Stimulated activated CD8-positive, alpha-beta memory T cell treated with anti-CD3 and anti-CD28 coated beads, Interleukin-15, amount 100 ng/mL, for 24 hours (primary cell): ENCODE measurements at regions not wholly inside any gene's neighbourhood (a gene's known extent, or its start where the extent isn't known, plus 50 kb on each side); places are given as distances from the start of the nearest gene placed in this dataset.
"Not testable (repeated sequence)": the region's sequence is repeated elsewhere in the genome, so short reads cannot be mapped to it uniquely, and the experiment has no call there.

Experiments used
- DNase-seq: peaks from one replicate; pipeline ENCODE4 v3.0.0-alpha.2; 2020; ENCODE audit warnings: low read depth

DNA sequence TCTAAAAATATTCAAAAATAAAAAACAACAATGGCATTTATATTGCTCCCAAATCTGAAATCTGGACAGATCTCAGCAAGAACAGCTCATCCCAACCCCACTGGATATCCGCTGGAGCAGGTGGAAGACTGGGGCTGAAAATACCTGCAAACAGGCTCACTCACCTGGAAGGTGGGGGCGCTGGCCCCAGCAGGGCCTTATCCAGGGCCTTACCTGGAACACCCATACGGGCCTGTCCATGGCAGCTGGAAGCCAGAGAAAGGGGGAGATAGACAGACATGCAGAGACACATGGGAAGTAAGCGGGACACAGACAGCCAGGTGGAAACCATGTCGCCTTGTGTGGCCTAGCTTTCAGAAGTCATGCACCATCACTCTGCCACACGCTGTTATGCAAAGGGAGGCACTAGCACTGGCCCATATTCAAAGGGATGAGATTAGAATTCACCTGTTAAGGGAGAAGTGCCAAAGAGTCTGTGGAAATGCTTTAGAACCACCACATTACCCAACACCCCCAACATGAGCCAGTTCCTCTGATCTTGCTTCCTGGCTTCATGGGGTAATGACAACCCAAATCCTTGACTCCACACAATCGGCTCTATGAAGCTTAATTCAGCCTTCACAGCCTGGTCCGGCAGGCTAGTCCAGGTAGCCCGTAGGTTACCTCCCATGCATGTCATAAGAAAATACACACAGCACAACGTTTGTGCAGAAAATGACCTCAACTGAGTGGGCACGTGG is 99.0 kb upstream of the CDYL start:
- DNase-seq, result no peak

DNA sequence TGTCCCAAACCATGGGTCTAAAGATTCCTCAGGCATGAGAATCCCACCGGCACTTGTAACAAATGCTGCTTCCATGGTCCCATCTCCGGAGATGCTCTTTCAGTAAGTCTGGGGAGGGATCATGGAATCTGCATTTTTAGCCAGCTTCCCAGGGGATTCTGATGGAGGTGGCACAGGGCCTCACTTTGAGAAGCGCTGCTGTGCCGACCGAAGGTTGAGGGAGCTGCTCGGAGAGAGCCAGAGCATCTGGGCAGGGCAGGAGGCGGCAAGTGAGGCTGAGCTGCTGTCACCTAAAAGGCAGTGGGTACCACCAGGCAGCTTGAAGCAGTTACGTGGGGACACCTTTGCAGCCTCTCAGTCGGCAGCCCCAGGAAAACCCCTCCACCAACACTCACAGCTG is 100.2 kb upstream of the CDYL start:
- no peak for DNase-seq

DNA sequence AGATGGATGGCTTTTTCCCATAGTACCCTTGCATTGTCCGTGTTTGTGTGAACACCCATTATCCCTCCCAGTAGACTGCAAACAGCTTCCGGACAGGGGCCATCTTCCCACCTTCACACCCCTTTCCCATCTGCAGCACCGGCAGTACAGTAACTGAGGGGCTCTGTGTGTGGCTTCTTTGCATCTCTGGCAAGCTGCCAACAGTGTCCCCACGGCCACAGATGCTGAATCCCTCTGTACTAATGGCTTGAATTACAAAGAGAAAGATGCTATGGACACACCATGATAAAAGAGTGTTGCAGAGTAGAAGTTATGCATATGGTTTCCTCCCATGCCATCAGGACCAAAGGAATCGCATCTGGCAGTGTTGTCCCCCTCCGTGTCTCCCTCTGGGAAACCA is 101.1 kb upstream of the CDYL start:
- DNase-seq, result no peak

DNA sequence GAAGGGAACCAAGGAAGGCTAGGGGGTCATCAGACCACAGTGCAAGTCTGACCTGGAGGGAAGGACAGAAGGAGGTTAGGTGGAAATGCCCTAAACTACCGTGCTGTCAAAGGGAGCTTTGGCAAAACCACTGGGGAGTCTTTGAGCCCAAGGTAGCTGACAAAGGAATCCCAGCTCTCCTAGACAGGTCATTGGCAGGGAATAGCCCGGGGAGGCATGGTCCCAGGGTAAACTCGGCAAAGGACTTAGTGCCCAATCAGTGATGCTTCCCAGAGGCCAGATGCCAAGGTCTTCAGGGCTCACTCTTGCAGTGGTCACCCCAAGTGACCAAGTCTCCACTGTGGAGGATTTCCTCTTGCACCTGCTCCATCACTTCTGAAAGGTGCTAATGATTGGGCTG is 102.3 kb upstream of the CDYL start:
- DNase-seq, result no peak

DNA sequence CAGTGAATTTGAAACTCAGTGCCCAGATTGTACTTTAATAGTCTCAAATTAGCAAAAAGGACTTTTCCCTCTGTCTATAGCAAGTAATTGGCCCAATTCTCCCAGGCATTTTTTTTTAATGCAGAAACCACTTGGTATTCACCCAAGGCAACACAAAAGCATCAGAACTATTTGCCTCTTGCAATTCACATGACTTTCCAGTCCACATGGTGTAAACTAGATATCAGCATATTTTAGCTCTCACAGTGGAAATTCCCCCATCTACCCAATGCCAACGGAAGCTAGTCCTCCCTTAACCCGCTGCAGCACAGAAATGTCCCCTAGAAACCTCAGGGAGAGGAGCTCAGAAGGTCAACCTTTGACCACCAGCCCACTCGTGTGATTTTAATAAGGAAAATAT is 103.4 kb upstream of the CDYL start:
- no peak for DNase-seq

DNA sequence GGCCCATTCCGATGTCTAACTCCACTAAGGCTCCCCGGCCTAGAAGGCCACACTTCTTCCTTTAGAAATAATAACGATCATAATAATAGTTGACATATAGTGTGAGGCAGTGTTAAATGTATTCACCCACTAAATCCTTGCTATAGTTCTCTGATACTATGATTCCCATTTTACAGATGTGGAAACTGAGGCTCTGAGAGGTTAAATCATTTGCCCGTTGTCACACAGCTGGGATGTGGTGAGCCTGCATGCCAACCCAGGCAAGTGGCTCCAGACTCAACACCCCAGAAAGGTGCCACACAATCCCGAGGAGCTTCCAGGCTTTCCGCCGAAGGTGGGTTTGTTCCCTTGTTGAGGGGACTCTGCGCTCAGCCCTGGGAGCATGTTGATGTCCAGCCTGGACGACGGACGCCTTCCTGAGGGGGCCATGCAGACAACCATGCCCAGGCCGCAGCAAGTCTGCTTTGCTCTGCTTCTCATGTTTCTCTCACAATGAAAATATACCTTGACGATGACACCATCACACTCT is 104.6 kb upstream of the CDYL start:
- DNase-seq, result no peak

DNA sequence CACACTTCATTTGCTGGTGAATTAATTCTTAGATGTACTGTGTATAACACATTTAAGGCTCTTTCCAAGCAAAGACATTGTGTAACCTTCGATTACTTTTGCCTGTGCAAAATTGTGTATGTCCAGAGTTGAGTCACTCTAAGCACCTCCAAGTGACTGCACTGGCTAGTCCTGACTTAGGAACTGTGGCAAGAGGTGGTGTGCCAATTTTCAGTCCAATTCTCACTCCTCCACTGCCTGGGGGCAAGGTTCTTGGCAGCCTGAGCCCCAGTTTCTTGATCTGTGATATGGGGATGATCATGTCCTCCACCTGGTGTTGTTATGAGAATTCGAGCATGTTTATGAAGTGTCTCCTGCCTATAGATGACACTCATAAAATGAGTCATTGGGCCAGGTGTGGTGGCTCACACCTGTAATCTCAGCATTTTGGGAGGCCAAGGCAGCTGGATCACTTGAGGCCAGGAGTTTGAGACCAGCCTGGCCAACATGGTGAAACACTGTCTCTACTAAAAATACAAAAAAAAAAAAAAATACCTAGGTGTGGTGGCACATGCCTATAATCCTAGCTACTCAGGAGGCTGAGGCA is 105.3 kb upstream of the CDYL start:
- no peak for DNase-seq

DNA sequence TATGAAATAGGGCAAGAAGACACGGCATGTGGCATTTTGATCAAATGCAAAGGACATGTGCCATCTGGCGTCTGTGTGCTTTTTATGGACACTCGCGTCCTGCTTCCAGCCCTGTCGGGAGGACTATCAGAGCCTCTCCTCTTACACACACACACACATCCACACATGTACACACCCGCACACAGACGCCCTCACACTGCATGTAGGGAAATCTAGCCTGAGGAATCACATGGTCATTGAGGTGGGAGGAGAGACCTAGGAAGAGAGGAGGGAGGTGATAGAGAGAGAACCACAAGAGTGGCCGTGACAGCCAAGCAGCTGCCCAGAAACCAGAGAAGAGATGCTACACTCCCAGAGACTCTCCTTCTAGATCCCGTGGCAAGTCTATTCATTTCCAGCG is 105.9 kb upstream of the CDYL start:
- no peak for DNase-seq

DNA sequence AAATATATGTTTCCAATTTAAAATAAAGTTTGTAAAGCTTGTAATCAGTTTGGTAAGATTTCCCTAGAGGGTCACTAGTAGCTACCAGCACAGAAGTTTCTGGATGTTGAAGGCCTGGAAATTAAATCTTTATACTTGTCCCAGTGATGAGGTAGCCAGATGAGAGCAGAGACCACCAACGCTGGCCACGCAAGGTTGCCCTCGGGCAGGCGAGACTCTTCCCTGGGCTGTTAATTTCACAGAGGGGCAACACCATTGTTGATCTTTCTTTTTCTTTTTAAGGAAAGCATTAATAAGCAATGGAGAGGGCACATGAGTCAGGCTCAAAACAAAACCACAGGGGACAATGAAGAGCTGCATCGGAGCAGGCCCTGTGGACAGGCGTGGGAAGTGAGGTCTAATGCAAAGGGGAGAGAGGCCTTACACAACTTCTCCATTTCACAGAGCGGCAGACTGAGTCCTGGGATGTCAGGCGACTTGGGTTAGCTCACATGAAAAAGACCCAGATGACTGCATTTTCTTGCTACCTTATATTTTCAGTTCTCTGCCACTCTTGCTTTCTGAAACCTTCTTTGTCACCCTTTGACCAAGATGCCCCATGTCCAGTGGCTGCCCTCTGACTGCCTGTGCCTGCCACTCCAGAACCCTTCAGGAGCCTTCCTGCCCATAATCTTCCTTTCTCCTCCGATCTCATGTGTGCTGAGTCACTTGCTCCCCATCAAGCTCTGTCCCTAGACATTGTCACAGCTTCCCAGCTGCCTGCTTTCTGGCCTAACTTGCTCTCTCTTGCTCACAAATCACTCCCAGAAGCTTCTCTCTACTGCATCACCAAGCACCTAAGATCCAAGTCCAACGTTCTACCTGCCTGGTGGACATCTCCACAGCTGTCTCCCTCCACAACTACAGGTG is 107.7 kb upstream of the CDYL start:
- DNase-seq, result no peak

DNA sequence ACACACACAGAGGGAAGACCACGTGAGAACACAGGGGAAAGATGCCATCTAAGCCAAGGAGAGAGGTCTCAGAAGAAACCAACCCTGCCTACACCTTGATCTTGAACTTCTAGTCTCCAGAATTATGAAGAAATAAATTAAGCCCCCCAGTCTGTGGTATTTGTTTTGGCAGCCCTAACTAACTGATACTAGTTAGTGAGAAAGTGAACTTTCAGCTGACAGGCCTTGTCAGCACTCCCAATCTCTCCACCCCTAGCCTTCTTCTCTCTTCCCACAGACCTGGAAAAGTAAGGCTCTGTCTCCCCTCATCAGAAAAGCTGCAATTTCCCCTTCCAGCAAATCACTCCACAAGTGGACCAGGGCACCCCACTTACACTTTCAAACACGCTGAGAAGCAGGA is 108.6 kb upstream of the CDYL start:
- DNase-seq, result no peak

DNA sequence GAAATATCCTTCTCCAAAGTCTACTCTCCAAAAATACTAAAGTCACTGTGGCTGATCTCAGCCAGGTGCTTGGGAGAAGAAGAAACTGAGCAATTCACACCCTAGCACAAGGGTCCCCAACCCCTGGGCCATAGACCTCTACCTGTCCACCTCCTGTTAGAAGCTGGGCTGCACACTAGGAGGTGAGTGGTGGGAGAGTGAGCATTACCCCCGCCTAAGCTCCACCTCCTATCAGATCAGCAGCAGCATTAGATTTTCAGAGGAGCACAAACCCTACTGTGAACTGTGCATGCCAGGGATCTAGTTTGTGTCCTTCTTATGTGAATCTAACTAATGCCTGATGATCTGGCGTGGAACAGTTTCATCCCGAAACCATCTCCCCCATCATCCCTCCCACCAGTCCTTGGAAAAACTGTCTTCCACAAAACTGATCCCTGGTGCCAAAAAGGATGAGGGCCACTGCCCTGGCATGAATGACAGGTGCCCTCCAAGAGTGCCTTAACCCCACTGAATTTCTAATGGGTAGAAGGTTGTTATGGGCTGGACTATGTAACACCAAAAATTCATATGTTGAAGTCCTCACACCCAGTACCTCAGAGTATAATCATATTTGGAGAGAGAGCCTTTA is 109.2 kb upstream of the CDYL start:
- no peak for DNase-seq

DNA sequence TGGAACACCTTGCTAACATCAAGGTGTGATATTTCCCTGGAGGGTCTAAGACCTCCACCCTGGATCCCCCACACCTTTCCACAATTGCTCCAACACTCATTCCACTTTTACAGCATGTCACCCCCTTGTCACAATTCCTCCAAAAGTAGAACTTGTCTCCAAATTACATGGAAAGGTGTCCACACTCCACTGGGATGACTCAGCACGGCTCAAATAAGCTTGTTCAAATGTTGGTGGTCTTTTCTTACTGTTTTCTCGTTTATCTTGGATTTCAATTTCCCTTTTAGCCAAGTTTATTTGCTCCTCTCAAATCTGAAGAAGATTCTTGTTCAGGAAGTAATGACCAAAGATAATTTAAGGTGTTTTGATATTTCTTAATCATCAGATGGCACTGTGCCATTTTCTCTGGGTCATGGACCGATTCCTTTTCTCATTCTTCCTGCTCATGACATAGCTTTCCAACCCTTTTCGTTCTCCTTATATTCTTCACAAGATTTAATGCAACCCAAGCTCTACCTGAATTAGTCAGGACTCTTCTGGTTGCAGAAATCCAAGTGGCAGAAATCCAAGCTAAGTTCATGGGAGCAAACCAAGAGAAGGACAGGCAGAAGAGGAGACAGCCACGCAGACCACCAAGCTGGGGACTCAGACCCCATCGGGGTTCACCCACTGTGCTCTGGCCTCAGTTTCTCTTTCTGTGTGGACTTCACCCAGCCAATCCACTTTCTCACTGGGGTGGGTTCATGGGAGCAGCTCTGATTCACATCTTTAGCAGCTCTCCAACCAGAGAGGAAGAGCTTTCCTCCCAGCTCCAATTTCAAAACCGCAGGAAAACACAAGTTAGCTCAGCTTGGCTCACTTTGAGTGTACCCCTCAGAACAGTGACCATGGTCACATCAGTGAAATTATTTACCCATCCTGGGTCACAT is 110.5 kb upstream of the CDYL start:
- DNase-seq, result no peak

DNA sequence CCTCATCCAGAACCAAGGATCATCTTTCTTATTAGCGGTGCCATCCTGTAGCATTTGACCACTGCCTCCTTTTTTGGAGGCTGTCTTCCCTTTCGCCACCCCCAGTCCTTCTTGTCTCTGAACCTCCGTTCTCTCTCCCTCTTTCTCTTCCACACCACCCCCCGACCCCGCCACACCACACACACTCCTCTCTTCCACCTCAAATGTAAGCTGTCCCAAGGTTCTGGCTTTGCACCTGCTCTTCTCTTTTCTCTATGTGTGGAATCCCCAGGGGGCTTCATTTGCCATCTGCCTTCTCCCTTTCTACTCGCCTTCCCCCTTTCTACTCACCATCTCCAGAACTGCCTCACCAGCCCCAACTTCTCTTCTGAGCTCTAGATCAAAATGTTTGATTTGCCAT is 111.3 kb upstream of the CDYL start:
- DNase-seq, result no peak

DNA sequence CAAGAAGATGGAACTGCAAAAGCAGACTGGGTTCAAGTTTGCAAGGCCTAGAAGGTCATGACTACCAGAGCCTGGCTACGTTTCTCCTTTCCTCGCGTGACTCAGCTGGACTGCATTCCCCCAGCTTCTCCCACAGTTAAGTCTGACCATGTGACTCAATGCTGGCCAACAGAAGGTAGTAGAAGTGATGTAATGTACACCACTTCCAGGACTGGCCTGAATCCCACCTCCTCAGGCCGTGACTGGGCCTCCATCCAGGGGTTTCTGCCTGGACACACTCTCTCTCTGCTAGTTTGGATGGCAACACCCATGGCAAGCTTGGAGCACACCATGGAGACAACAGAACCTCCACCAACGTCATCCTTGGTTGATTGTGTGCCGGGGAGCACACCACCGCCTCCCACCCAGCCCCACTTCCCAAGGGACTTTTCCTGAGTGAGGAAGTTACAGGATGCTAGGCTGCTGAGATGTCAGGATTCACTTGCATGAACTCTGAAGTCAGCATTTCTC is 112.0 kb upstream of the CDYL start:
- DNase-seq, result no peak

DNA sequence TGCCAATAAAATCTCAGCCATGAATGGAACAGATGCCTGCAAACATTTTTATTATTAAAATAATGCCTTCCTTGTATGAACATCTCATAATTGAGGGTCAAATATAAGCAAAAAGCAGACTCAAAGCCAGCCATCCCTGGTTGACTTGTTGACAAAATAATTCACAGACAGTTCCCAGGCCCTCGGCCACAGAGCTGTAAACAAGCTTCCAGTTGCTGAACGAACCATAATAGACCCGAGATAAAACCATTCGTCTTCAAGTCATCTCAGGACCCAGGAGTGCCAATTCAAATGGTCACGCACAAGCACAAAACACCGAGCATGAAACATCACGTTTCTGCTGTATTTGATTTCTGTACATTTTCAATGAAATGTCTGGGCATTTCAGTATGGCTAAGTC is 113.3 kb upstream of the CDYL start:
- no peak for DNase-seq

DNA sequence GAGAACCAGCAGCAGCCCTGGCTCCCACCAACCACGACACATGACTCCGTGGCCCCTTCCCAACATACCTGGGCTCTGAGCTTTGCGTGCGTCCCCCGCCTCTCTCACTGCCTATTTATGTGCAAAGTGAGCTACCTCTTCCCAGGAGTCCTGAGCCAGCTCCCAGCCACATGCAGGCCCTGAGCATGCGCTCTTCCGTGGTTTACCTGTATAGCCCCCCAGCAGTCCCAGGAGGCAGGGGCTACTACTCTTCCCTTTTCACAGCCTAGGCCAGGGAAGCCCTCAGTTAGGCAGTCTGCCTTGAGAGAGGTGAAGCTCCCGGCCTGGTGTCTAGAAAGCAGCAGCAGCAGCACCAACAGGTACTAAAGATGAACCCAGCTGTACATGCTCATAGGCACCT is 114.8 kb upstream of the CDYL start:
- no peak for DNase-seq

DNA sequence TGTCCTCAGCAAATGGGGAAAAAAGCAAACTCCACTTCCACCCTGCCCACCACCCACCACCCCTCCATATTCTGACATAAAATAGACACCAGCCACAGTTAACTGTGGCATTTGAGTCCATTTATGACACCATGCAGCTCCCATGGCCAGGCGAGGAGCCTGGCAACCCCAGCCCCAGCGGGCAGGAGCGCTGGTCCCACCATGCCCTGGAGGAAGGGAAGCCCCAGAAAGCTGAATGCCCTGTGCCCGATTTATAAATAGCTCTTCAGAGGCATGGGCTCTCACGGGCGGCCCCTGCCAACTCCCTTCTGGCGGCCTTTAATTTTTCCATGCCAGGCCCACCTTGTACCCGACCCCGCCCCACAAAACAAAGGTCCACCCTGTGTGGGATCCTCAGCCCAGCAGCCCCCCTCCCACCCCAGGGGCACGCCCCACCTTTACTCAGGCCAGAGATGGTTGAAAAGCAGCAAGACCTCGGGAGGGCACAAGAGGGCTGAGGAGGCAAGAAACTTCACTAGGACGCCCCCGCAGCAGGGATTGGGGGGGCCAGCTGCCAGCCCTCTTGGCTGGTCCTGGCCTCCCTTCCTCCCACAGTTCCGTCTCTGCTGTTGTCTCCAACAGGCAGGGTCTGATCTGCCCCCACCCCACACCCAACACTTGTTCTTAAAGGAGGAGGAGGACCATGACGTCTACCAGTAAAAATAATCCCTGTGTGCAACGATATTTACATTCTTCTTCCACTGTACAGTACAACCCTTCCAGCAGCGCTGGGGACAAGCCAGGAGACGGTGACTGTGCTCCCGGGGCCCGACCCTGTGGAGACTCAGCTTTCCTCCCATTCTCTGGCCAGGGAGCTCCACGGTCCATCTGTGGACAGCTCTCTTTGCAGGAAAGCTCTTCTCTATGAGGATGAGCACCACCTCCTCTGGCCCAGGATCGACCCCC is 115.6 kb upstream of the CDYL start:
- no peak for DNase-seq

DNA sequence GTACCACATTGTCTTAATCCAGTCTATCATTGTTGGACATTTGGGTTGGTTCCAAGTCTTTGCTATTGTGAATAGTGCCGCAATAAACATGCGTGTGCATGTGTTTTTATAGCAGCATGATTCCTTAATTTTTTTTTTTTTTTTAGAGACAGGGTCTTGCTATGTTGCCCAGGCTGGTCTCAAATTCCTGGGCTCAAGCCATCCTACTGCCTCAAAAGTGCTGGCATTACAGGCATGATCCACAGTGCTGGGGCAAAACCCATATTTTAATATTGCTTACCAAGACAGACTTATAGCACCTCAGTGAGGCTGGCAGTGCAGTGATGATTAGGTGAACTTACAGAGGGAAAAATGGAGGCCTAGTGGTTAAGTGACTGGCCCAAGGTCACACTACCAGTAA is 116.5 kb upstream of the CDYL start:
- DNase-seq, result not testable (repeated sequence)

DNA sequence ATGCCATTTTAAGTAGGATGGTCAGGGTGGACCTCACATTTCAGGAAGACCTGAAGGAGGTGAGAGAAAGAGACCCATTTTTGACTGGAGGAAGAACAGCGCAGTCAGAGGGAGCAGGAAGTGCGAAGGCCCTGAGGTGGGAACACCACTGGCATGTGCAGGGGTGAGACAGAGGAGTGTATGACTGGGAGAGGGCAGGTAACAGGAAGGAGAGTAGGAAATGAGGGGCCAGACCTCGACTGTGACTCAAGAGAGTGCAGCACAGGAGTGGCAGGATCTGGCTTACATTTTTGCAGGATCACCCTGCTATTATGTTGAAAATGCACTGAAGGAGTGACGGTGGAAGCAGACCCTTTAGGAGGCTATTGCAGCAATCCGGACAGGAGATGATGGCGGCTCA is 117.7 kb upstream of the CDYL start:
- DNase-seq, result no peak

DNA sequence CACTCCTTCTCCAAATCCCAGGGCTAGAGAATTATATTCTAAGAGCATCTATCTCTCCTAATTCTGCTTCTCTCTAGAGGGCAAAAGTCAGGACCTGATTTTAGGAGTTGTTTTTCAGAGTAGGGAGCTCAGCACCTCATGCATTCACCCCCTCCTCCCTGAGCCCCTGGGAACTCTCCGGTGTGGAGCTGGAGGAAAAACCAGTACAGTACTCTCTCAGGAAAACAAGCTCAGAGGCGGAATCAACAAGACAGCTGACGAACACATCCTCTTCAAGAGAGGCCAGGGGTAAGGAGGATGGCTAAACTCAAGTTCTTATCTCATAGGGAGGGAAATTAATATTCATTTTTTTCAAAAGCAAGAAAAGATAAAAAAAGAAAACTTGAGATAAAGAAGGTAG is 120.1 kb upstream of the CDYL start:
- DNase-seq, result no peak
